Stimulated activated CD8-positive, alpha-beta memory T cell treated with anti-CD3 and anti-CD28 coated beads, Interleukin-15, amount 100 ng/mL, for 48 hours (primary cell): ENCODE measurements at regions not wholly inside any gene's neighbourhood (a gene's known extent, or its start where the extent isn't known, plus 50 kb on each side); places are given as distances from the start of the nearest gene placed in this dataset.

Source experiments
- DNase-seq, 2 donors: peaks; one replicate each; pipeline ENCODE4 v3.0.0-alpha.2; 2020; ENCODE audit warnings: low read depth in 2 of 2

DNA sequence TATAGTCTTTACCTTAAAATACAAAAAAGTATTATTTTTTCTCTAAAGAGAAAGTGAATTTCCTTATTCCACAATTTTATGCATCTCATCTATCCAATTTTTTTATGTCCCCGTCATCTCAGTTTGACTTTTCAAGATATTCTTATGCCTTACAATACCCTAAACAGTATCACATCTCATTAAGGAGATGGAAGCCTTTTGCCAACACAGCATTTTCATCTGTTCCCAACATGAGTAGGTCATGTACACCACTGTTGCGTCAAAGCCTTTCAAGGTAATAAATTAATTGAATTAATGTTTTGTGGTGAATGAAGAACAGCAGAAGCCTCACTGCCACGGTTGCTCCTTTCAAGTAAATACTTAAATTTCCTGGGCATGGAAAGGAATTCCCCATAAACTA, 299.4 kb downstream of the EPHA4 start:
- DNase-seq = no peak

DNA sequence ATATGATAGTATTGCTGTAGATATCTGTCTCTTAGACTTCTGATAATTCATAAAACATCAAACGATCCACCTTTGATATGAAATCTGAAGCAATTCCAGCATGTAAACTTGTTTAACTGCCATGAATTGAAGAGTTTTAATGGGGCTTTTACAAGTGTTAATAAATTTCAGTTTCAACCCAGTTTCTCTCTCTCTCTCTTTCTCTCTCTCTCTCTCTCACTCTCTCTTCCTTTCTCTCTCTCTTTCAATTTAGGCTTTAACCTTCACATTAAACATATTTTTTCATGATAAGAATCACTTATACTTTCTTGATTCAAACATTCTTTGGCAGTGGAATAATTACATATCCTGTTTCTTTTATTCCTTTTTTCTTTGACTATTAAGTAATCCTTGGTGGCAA, 296.1 kb downstream of the EPHA4 start:
- DNase-seq = no peak

DNA sequence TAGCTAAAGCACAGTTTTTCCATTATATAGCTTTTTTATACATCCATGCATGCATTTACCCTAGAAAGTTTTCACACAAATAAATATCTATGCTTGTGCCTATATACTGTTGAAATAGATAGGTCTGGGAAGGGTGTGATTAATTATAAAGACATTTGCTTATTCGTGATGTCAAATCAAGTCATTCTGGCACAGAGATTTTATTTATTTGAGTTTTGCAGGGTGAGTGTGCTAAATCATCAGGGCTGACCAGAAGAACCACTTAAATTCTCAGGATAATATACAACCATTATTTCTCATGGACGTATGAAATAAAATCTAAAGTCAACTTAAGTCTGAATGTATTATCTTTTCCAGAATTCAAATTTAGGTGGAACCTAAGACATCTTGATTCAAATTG, 295.5 kb downstream of the EPHA4 start:
- DNase-seq = no peak

DNA sequence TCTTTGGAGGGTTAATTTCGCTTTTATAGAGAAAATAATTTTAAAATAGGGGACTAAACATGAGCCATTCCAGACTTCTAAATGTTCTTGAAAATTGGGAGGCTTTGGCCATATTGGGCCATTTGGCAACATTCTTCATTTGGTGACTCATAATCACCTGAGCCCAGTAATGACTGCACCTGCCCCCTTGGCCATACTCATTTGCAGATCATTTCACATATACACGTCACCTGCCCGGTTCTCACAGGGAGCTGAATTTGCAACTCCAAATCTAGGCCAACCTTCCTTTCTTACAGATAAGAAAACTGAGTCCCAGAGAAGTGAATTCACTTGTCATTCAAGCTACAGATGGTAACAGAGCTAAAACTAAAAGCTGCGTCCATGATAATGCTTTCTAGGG, 289.7 kb downstream of the EPHA4 start:
- no peak for DNase-seq

DNA sequence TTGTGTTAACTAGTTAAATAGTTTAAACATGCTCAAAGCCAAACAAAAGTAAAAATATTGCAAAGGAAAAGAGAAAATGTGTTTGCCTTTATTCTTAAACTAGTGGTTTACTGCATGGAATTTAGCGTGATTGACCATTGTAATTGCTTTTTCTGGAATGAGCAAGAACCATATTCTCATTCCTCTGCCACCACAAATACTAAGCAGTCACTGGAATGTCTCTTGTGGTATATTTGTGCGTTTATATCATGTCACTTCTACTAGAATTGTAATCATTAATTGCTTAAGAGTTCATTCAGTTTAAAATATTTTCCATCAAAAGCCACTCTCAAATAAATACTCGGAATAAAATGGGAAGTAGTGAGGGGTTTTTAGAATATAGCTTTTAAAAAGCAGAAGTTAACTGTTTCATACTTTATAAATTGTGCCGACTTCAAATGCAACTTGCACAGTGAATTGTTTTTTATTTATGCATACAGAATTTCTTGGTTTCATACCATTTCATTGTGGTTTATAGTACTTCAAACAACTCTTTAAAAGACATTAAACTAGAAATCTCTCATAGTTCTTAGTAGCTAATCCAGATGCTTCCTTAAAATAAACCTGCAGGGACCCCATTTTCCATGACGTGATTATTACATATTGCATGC, 288.1 kb downstream of the EPHA4 start:
- no peak for DNase-seq

DNA sequence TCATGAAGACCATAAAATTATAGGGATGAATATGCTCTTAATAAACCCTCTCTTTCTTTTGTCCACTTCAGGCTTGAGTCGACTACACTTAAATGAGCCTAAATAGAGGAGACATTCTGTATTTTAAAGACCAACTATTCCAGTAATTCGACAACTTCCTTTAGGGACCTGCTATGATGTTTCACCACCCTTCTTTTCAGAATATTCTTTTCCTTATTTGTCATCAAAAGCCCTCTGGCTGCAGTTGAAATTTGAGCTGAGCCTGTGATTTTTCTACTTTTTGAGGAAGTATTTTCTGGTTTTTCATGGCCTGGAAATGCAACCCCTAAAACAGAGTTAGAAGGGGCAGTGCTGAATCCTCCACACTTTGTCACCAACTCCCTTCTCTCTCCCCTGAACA, 287.0 kb downstream of the EPHA4 start:
- no peak for DNase-seq

DNA sequence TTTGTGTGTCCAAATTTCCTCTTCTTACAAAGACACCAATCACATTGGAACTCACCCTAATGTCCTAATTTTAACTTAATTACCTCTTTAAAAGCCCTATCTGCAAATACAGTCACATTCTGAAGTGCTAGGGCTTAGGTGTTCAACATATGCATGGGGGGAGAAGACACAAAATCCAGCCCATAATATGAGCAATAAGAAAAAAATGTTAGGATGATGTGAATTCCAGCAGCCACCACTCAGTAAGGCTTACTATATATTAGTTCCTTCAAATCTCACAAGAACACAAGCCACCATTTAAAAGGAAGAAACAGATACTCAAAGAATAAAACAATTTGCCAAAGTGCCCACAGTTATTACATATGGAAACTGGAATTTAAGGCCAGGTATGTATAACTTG, 285.7 kb downstream of the EPHA4 start:
- DNase-seq = no peak

DNA sequence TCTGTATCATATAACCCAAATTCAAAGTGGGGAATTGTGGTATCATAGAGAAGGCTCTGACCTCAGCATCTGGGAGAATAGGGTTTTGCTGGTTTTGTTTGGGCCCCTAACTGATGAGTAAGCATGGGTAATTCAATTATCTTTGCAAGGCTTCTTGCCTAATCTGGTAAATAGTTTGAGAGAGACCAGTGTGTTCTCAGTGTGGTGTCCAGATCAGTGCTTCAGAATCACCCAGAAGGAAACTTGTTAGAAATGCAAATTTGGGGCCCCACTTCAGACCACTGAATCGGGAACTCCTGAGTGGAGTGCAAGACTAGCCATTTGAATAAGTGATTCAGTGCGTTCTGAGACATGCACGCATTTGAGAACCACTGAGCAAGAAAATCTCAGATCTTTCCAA, 282.7 kb downstream of the EPHA4 start:
- no peak for DNase-seq

DNA sequence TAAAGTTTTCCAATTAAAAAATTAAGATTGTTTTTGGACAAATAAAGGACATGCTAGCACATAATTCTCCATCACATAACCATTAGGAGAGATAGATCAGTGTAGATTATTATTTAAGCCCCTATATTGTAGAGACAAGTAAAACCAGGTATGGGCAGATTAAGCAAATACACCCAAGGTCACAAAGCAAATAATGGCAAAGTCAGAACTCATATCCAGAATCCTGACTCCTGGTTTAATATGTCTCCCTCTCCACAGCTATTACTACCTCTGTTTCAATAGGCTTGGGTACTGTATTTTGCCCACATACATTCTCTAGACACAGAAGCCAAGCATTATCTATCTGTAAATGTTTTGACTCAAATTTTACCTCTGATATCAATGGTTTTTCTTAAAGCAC, 282.3 kb downstream of the EPHA4 start:
- no peak for DNase-seq

DNA sequence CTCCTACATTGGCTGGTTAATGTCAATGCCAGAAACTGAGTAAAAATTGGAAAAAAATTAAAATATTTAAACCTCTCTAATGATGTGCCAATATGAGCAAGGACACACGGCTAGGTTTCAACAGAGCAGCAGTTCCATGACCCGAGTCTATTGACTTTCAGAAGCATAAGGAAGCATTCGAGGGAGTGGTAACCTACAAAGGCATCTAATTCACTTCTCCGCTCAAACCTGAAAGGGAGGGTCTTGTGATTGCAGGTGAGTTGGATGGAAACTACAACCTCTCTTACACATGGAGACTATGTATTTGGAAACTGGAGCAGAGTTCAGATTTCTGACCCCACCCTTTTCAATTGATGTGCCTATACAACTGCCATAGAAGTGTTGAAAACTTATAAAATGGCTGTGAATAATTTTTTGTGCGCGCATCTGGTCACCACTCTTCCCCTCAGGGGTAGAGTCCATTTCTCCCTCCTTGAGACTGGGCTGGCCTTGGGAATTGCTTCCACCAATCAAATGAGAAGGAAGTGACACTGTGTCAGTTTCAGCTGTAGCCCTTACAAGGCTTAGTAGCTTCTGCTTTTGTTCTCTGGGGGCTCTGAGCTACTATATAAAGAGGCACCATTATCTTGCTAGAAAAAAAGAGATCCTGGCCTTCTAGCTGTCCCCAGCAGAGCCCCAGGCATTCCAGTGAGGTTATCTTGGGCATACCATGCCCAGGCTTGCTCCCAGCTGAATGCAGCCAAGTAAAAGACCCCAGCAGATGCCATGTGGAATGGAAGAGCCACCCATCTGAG, 278.0 kb downstream of the EPHA4 start:
- no peak for DNase-seq

DNA sequence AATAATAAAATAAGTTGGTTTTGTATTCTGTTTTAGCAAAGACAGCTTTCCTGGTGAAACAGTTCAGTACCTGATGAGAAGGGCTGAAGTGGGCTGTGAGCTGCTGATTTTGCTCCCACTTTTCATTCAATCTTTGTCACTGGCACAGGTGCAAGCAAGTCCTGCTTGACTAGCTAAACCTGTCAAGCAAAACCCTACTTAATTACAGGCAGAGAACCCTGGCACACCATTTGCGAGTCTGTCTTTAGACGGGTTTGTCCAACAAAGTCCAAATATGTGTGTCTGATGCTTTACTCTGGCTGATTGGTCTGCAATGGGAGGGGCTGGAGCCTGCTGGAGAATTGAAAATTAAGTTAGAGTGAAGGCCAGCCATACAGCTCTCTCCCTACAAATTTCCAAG, 267.2 kb downstream of the EPHA4 start:
- DNase-seq = no peak

DNA sequence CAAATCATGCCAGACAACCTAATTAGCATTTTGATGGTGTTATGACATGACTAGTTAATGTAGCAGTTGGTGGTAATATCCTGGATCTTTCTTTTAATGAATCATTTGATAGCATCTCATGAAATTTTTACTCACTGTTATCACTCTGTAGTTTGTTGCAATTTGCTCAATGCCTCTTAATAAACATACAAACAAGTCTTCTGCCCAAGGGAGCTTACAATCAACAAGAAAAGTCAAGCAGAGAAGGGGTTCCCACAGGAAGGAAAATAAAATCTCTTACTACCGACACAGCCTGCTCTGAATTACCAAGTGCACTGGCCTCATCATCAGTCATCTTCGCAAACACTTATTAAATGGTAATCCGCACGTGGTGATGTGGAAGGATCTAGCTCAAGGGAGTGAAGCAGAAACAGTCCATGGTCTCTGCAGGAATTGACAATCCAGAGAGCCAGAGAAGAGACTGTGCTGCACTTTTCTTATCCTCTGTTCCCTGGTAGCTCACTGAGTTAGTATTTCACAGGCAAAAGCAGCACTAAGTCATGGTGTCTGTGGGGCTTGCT, 263.5 kb downstream of the EPHA4 start:
- no peak for DNase-seq

DNA sequence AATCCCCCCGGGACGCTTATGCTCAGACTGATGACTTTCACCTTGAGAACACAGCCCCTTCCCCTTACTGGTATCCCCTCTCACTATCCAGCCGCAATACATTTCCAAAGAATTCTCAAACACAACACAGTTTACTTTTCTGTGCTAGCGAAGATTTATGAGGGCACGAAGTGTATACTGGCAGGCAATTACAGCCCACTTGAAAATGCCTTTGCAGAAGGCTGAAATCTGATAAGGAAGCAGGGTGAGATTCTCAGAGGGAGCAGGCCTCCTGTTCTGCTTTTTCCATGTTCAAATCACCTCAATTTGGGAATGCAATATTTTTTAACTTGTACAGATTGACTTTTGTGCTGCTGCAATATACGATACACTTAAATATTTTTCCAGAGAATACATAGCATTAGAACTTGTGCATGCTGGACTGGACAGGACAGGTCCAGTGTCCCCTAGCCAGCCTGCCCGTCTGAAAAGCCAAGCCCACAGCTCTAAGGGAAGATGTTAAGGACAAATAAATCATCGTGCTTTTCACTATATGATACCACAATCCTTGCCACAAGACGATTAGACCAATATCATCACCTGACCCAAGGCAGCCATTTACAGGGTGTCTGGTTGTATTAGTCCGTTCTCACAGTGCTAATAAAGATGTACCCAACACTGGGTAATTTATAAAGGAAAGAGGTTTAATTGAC, 262.1 kb downstream of the EPHA4 start:
- no peak for DNase-seq

DNA sequence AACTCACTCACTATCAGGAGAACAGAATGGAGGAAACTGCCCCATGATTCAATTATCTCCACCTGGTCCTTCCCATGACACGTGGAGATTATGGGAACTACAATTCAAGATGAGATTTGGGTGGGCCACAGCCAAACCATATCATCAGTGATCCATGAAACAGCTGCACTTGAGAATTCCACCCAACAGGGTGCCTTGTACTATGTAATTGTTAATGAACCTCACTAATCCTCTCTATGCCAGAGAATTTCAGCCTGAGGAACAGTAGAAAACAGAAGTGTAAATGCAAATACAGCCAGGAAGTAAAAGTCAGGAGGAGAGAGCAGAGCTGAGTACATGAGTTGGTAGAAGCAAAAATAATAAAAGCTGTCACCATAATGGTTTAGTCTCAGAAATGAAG, 261.4 kb downstream of the EPHA4 start:
- no peak for DNase-seq

DNA sequence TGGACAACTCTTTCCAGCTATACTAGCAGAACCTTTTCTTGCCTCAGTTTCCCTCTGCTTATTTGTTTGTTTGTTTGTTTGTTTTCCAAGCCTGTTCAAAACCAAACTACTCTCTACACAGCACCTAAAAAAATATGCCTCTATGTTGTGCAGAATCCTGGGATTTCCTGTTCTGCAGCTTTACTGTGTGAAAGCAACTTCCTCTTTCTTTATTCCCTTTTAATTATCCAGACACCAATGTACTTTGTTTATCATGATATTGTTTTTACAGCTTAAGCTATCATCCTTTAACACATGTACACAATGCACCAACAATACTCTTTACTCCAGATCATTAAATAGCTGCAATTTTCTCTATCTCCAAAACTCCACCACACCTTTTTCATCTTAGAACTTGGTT, 259.5 kb downstream of the EPHA4 start:
- DNase-seq = no peak

DNA sequence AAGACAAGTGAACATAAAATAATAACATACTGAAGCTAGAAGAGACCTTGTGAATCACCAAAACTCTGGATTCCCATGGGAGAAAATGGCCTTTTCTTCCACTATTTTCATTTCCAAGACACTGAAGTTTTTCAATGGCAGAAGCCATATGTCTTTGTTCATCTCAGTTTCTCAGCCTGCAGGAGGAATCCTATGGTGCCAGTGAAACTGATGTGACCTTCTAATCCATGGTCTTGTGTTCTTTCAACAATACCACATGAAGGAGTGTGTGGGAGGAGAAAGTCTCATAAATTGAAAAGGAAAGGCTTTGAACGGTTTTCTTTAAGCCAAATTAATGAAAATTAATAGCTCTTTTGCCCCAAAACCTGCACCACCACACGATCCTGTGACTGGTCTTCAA, 257.3 kb downstream of the EPHA4 start:
- no peak for DNase-seq

DNA sequence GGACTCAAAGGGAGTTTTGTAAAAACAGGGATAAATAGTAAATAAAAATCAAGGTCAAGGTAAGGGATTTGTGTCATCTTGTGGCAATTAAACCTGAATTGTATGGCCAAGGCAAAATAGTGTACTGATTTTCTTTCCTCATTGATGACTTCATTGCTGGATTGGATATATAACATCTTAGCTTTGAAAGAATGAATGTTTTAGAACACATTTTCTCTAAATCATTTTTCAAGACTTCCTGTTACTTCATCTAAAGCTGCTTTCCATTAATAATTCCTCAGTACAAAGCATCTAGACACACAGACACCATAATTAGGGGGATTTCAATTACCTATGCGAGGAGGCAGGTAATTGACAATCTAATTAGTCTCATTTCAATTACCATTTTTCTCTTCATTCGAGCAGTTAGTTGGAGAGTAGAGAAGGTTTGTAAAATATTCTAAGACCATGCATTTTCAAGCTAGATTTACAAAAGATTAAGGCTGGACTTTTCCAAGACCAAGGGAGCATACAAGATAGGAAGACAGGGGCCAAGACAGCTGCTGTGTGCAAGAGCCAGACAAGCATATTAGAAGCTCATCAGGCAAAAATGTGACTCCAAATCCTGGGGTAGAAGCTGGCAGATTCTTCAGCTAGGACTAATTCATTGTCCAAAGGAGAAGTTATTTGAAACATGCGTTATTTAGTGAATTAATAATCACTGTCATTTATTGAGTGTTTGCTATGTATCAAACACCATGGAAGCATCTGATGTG, 253.6 kb downstream of the EPHA4 start:
- DNase-seq = no peak

DNA sequence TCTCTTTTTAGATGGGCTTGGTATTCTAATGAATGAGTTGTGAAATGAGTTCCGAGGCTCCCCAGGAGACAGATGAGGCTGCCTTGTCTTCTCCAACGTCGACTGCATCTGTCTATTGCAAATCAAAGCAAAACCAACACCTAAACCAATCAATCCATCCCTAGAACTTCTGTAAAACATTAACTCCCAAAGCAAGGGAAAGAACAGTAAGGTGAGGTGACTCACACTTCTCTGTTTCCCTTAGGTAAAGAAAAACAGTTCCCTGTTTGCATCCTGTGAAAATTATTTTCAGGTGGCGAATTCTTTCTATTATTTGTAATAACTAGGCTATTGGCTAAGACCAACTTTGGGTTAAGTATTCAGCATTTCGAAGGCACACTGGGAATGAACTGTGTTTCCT, 249.4 kb downstream of the EPHA4 start:
- no peak for DNase-seq

DNA sequence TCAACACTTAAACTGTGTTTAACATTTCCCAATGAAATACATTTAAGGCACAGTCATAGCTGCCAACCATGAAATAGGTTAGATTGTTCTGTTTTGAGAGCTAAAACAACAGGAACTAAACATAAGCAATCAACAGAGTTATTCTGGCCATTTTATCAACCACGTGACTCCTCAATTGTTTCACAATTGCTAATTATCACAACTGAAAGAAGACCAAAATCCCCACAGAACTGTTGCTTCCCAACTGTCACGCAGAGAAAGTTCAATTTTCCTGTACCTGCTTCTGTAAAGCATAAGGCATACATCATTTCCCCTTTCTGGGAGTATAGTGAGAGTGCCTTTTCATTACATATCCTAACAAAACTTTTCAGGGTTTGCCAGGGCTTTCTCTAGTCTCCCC, 248.6 kb downstream of the EPHA4 start:
- DNase-seq = no peak

DNA sequence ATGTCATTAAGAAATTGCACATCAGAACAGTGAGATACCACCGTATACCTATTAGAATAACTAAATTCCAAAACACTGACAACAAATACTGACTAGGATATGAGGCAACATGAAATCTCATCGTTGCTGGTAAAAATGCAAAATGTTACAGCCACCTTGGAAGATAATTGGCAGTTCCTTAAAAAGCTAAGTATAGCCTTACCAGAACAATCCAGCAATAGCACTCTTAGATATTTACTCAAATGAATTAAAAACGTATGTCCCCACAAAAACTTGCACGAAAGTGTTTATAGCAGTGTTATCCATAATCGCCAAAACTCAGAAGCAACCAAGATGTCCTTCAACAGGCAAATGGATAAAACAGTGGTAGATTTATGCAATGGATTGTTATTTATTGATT, 241.7 kb downstream of the EPHA4 start:
- DNase-seq = no peak

DNA sequence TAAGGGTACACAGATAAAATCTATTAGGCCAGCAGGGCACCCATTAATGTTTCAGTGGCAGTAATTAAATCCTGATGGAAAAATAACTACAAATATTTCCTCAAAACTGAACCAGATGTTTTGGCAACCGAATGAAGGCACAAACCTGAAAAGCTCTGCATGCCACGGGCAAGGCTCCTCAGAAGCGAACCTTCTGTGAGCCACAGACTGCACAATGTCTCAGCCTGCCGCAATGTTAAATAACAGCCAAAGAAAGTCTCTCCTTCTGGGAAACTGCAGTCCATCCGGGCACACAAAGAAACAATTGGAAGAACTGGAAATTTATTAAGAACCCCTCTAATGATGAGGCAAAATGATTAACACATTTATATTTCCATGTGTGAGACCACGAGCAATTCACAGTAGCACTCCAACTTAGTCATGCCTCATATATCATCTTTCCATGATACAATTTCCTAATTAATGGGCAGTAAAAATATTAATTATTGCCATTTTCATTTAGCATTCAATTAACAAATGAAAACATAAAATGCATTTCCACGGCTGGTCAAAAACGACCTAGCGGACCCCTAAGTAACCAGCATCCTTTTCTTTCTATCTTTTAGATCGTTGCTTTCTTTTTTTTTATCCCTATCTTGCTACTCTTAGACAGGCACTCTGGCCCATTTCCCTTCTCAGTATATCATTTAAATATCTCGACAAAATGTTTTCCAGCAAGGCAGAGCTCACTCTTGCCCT, 237.5 kb downstream of the EPHA4 start:
- no peak for DNase-seq
